GM21619 (cell line): ENCODE measurements at regions not wholly inside any gene's neighbourhood (a gene's known extent, or its start where the extent isn't known, plus 50 kb on each side); places are given as distances from the start of the nearest gene placed in this dataset.

Source experiments
- ATAC-seq: cut with Tn5 transposase; IDR thresholded peaks from one replicate; pipeline ENCODE4 v1.9.1; 2021; ENCODE audit not compliant: unreplicated experiment

DNA sequence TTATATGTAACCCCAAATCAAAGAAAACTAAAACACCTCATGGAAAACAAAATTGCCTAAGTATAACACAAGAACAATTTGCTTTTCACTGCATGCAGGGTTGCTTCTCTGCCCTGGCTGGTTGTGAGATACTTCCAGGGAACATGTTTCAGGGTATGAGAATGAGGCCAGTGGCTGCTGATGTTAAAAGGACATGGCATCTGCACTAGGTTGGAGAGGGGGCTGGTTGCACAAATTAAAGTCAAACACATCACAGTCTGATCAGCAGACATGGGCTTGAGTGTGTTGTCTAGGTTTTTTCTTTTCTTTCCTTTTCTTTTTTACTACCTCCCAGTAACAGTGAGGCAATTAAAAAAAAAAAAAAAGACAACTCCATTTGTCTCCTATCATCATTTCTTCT, 374.9 kb downstream of the MCTP2 start:
- no peak for ATAC-seq

DNA sequence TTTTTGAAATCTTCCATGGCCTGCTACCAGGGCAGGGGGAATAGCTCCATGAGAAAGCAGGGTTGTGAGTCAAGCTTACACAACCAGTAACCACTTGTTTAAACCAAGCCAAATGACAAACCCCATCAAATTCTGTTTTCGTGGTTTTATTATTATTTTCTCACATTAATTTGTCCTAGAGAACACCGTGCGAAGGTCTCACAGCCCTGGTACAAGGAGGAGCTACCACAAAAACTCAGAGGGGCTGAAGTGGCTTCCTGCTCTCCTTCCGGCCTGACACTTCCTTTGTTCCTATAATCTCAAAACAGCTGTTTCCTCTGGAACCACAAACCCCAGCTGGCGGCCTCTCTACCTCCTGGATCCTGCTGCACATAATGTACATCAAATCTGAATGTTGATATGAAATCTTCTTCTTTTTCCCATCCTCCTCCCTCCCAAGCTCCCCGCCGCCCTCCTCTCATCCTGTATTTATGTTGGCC, 375.9 kb downstream of the MCTP2 start:
- no peak for ATAC-seq

- peak; percentile 76 for ATAC-seq
Measured at GRCh38 chr15:94610069-94610468, 378.7 kb downstream of the MCTP2 start.

DNA sequence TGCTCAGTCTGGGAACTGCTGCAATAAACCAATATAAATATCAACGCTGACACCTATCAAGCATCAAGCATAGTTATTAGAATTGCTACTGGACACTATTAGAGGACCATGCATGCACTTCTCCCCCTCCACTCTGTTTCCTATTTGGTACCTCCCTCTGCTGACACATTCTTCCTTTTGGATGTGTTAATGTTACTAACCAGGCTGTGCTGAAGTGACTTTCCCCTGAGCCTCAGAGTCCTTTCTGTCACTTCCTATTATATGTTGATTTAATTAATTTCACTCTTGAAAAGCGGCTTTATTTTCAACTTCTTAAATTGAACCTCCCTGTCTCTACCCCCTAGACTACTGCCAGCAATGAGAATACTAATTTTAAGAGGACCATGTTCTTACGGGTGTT, 379.1 kb downstream of the MCTP2 start:
- ATAC-seq, result no peak

DNA sequence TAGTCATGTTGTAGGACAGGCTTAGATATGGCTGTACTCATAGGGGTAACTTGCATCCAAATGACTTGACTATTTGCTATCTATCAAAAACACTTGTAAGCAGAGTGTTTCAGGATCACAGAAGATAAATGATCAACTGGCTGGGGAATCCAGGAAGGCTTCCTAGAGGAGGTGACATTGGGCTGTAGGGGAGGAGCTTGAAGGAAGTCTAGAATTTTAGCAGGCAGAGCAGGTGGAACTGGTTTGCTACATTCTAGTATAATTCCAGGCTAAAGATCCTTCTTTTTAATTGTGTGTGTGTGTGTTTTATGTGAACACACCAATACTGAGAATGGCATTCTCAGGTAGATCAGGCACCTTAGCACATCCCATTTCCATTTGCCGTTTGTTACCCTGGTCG, 380.3 kb downstream of the MCTP2 start:
- no peak for ATAC-seq

DNA sequence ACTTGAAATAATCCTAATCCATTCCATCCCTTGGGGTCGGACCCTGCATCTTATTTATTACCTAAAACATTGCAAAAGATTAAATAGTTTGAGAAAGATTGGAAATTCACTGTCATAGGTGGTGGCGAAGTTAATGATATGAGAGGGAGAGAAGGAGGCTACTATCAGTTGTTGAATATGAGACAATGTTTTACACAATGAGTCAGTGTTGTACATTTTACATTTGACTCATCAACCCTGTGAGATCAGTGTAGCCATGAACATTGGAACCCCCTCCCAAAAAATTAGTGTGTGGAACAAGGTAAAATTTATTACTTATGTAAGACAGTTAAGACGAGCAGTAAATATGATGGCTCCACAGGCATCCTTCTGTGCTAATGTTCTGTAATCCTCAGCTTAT, 384.3 kb downstream of the MCTP2 start:
- ATAC-seq, result no peak

- no peak for ATAC-seq
Measured at GRCh38 chr15:94620632-94621031, 389.3 kb downstream of the MCTP2 start.

GRCh38 chr15:94621736-94622135, 390.4 kb downstream of the MCTP2 start:
- no peak for ATAC-seq

DNA sequence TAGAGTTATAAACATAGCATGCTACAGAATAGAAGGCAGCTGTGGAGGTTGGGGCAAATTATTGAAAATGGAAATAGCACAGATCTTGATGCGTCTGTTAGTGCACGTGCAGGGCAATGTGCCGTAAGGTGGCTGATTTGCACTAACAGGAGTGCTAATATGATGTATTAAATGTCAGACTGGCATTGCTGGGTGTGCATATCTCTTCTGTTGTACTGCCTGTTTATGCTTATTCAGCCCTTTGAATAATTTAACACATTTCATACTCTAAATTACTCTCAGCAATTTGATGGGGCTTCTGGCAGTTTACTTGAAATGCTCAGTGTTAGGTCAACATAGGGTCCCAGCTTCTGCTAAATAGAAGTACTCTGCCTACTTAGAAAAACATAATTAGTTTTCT, 395.6 kb downstream of the MCTP2 start:
- ATAC-seq, result no peak

DNA sequence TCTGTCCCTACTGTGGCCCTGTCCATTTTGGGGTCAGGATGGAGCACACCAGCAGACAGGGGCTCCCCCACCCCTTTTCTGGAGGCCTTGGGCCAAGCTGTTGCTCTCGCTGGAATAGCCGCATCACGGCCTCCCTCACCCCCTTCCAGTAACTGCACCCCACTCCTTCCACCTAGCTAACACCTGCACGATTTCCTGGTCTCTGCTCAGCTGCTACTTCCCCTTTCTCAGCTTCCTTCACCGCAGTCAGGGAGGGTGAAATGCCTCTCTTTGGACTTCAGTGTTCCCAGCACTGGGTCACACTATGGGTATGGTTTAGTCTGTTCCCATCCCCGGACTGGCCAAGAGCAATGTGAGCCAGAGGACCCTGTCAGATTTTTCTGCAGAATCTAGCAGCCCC, 400.2 kb downstream of the MCTP2 start:
- peak; percentile 88 for ATAC-seq

DNA sequence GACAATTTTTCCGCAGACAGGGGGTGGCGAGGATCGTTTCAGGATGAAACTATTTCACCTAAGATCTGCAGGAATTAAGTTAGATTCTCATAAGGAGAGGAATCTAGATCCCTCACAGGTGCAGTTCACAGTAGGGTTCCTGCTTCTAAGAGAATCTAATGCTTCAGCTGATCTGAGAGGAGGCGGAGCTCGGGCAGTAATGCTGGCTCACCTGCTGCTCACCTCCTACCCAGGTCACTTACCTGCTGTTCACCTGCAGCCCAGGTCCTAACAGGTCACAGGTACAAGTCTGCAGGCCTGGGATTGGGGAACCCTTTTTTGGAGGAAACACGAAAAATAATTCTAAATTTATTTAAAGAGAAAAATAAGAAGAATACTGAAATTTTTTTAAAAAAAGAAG, 406.8 kb downstream of the MCTP2 start:
- no peak for ATAC-seq

GRCh38 chr15:94639701-94640100, 408.3 kb downstream of the MCTP2 start:
- no peak for ATAC-seq

- no peak for ATAC-seq
Measured at GRCh38 chr15:94644433-94644832, 413.1 kb downstream of the MCTP2 start.

DNA sequence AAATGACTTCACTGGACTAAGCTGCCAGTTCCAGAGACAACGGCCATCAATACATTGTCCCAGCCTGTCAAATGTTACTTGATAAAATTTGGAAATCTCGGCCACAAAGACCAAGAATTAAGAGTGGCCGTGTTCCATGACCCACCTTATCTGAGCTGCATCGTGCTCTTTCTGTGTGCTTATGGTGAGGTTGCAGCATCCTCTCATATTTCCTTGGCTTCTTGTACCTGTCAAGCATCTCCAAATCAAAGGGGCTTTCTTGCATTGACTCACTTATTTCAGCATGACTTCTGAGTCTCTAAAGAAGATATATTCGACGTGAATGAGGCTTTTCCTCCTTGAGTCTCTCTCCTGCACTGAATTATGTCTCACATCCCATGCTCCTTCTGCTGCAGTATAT, 421.7 kb downstream of the MCTP2 start:
- no peak for ATAC-seq

DNA sequence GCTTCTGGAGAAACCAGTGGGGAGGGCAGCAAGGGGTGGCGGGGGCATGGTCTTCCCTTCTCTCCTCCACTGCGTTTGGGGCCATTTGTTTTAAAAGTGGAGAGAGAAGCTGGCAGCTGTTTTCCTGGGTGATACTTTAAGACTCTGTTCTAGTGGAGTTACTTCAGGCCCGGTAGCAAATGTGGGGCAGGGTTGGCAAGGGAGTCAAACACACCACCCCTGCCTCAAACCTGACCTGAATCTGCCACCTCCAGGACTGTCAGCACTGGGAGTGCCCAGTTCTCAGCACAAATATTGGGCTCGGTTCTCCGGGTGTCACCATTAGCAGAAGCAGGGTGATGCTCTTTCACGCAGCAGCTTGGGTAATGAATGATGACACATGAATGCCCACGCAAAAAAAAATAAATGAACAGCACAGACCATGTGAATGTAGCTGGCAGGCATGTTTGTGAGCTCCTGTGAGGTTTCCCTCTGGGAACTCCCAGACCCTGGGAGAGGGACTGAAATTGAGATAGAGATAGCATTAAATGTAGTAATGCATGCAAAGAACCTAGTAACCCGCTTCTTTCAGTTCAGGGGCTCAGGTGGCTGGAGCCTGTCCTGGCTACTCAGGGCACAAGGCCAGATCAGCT, 424.0 kb downstream of the MCTP2 start:
- no peak for ATAC-seq

GRCh38 chr15:94665676-94666441, 434.5 kb downstream of the MCTP2 start:
- no peak for ATAC-seq

DNA sequence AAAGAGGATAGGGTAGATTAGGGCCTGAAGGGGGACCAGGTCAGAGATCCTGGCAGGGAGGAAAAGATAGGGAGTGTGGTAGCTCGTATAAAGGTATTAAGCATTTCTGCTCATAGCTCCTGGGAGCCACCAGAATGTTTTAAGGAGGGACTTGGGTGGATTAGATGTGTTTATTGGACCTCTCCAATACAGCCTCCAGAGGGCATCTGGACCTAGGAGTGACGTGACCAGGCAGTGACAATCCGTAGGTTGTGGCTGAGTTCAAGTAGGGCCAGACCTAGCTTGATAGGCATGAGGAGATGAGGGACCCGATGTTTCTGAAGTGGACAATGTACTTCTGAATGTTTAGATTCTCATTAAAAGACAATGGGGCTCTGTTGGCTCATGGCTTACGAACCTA, 435.2 kb downstream of the MCTP2 start:
- no peak for ATAC-seq

- ATAC-seq, result no peak
Measured at GRCh38 chr15:94667109-94667508, 435.7 kb downstream of the MCTP2 start.

DNA sequence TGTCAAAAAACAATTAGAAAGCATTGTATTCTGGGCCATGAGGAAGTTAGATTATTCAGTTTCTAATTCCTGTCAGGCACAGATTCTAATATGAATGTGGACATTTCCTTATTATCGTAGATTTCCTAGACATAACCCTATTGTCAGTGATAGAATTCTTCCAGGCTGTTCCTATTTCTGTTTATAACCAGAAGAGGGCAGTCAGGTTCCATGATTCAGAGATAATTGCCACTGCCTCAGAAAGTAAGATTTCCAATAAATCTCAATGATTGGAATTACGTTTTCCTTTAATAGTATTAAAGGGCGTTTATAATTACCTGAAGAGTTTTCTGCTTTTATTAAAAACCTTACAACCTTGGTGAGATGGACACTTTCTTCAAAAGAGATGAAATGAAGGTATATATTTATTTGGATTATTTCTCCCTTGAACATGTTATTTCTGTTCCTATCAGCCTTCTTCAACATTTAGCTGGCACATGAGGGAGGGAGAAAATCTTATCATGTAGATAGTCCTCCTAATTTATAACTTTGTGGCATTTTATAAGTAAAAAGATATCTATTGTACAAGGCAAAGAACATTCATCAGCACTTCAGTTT, 439.2 kb downstream of the MCTP2 start:
- ATAC-seq, result no peak

GRCh38 chr15:94671858-94672532, 440.6 kb downstream of the MCTP2 start:
- ATAC-seq, result no peak

GRCh38 chr15:94673801-94674200, 442.4 kb downstream of the MCTP2 start:
- no peak for ATAC-seq

DNA sequence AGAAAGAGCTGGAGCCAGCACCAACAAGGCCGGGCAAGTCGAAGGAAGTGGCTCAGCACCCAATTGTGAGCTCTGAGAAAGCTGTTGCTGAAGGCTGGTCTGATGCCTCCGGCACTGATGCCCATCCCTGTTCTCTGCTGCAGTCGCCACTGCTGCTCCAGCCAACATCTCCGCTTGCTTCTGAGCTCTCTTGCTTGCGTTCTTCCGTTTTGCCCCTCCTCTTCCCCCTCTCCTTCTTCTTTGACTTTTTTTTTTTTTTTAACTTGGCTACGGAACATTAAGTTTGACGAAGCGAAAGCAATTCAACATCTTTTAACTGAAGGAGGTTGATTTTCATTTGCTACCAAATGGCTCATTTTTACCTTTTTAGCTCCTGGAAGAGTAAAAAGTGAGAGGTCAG, 442.9 kb downstream of the MCTP2 start:
- no peak for ATAC-seq
